ENCODE measurements at regions not wholly inside any gene's neighbourhood (a gene's known extent, or its start where the extent isn't known, plus 50 kb on each side); places are given as distances from the start of the nearest gene placed in this dataset.

DNA sequence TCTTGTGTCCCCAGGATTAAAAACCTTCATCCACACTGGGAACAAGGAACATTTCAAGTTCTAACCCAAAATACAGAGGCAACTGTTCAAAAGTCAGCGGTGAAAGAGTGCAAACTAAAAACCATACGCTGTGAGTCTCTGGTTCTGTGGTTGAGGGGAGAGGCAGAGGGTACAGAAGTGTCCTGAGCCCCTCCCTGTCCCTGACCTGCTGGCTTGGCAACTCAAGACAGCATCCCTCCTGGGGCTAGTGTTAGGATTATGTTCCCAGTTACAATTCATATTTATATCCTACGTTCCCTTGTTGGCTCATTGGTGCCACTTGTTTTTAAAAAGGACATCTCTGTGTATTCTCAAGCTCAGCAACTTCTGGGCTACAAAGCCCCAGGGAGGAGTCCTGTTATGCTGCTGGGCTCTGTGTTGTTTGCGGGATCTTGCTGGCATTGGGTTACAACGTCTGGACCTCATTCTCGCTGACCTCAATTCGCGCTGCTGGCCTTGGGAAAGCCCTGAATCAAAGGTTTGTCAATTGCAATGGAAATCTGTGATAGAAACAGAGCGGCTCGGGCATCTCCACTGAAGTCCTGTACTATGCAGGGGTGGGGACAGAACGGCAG lies 420.8 kb downstream of the FUT8 start:
- H3K4me3 ChIP-seq = no peak overlapping the region
- TF ChIP-seq, protein P1, sequence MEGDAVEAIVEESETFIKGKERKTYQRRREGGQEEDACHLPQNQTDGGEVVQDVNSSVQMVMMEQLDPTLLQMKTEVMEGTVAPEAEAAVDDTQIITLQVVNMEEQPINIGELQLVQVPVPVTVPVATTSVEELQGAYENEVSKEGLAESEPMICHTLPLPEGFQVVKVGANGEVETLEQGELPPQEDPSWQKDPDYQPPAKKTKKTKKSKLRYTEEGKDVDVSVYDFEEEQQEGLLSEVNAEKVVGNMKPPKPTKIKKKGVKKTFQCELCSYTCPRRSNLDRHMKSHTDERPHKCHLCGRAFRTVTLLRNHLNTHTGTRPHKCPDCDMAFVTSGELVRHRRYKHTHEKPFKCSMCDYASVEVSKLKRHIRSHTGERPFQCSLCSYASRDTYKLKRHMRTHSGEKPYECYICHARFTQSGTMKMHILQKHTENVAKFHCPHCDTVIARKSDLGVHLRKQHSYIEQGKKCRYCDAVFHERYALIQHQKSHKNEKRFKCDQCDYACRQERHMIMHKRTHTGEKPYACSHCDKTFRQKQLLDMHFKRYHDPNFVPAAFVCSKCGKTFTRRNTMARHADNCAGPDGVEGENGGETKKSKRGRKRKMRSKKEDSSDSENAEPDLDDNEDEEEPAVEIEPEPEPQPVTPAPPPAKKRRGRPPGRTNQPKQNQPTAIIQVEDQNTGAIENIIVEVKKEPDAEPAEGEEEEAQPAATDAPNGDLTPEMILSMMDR (IDR thresholded peaks at IDR 0.05) = no peak
- no peak for TF ChIP-seq POLR2A (IDR thresholded peaks at IDR 0.05)
- DNase-seq = no peak
- no peaks in the 10 kb centered on the region for H3K4me1 ChIP-seq
- H3K36me3 ChIP-seq = no peaks in the 10 kb centered on the region
- intact Hi-C loops (cut with DNase I; ENCODE audit: low total_unique reads) = no loop called here
- no peaks in the 10 kb centered on the region for H3K9me3 ChIP-seq
- no peak overlapping the region for H3K27ac ChIP-seq
- H3K27me3 ChIP-seq = no peaks in the 10 kb centered on the region

DNA sequence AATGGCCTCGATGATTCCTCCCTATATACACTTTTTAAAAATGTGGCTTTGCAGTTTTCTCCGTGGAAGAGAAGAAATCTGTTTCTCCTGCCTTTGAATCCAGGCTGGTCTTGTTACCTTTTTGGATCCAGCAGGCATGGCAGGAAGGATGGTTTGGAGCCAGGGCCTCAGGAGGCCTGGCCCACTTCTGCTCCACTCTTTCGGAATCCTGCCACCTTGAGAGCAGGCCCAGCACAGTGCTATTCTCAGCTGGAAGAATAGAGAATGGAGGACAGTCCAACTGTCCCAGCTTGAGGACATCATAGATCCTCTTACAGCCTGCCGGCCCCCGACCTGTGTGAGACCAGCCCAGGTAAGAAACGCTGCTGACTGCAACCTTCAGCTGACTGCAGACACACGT lies 421.5 kb downstream of the FUT8 start:
- intact Hi-C loops (cut with DNase I; ENCODE audit: low total_unique reads) = no loop called here
- TF ChIP-seq, protein P1 (IDR thresholded peaks at IDR 0.05) = no peak
- no peak for TF ChIP-seq POLR2A (IDR thresholded peaks at IDR 0.05)
- Histone ChIP-seq H3K27ac (no peak overlapping the region), H3K27me3 (no peaks in the 10 kb centered on the region), H3K9me3 (no peaks in the 10 kb centered on the region), H3K36me3 (no peaks in the 10 kb centered on the region), H3K4me3 (no peak overlapping the region), H3K4me1 (no peaks in the 10 kb centered on the region)
- no peak for DNase-seq

DNA sequence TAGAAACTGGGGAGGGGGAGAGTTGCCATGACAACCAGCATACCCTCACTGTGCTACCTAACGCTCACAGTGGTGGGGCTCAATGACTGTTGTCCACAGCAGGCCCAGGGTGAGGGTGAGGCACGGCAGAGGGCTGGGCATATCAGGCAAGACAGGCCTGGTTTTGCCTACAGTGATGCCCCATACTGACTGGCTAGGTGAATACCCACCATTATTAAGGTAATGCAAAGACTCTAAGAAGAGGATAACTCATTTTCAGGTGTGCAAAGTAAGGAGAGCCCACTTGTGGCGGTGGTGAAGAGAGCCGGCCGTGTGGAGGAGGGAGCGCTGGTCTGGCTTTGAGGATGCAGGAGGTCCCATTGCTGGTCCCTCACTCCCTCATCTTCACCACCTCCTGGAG lies 422.3 kb downstream of the FUT8 start:
- H3K9me3 ChIP-seq = no peaks in the 10 kb centered on the region
- TF ChIP-seq, protein P1 (IDR thresholded peaks at IDR 0.05) = no peak
- no peak for TF ChIP-seq POLR2A (IDR thresholded peaks at IDR 0.05)
- DNase-seq = no peak
- H3K4me3 ChIP-seq = no peak overlapping the region
- no peaks in the 10 kb centered on the region for H3K36me3 ChIP-seq
- intact Hi-C loops (cut with DNase I; ENCODE audit: low total_unique reads) = no loop called here
- no peaks in the 10 kb centered on the region for H3K27me3 ChIP-seq
- H3K4me1 ChIP-seq = no peaks in the 10 kb centered on the region
- no peak overlapping the region for H3K27ac ChIP-seq

DNA sequence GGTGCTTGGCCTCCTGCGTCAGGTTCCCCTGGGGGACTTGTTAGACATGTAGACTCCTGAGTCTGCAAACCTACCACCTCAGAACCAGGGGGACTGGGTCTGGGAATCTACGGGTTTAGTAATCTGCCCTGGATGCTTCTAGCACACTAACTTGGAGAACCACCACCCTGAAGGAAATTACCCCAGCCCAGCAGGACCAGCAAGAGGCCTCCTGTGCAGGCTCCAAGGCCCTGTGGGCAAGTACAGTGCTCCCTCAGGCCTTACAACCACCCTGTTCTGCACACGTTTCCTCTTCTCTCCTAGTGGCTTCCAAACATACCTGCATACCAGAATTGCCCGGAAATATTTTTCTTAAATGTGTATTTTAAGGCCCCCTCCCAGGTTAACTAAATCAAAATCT lies 423.0 kb downstream of the FUT8 start:
- no peaks in the 10 kb centered on the region for H3K27me3 ChIP-seq
- no peak overlapping the region for H3K4me3 ChIP-seq
- no peaks in the 10 kb centered on the region for H3K36me3 ChIP-seq
- no peak for DNase-seq
- H3K4me1 ChIP-seq = no peaks in the 10 kb centered on the region
- no peak overlapping the region for H3K27ac ChIP-seq
- H3K9me3 ChIP-seq = no peaks in the 10 kb centered on the region
- intact Hi-C loops (cut with DNase I; ENCODE audit: low total_unique reads) = no loop called here
- TF ChIP-seq, protein P1 (IDR thresholded peaks at IDR 0.05) = no peak
- TF ChIP-seq POLR2A (IDR thresholded peaks at IDR 0.05) = no peak

DNA sequence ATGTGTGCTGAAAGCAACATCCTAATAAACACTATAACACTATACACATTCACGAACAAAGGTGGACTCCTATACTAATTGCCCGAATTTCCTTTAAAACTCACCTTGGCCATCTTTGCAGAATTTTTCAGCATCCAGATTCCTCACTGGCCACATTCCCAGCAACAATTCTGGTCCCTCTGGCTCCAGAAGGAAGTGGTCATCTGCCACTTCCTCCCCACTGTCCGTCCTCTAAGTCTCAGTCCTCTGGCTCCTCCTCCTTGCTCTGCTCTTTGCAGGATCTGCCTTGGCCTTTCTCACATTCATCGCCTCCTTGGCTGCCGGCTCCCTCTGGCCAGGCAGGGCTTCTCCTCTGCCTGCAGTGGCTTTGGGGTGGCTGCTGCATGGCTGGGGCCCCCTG lies 426.0 kb downstream of the FUT8 start:
- Histone ChIP-seq H3K4me3 (no peak overlapping the region), H3K36me3 (no peaks in the 10 kb centered on the region), H3K27me3 (no peaks in the 10 kb centered on the region), H3K27ac (no peak overlapping the region), H3K9me3 (no peaks in the 10 kb centered on the region), H3K4me1 (no peaks in the 10 kb centered on the region)
- TF ChIP-seq, protein P1 (IDR thresholded peaks at IDR 0.05) = no peak
- no peak for TF ChIP-seq POLR2A (IDR thresholded peaks at IDR 0.05)
- intact Hi-C loops (cut with DNase I; ENCODE audit: low total_unique reads) = no loop called here
- no peak for DNase-seq

All from uterus (tissue), 3 donors.